Memory B cell (primary cell): ENCODE measurements at regions not wholly inside any gene's neighbourhood (a gene's known extent, or its start where the extent isn't known, plus 50 kb on each side); places are given as distances from the start of the nearest gene placed in this dataset.
A peak's percentile ranks its signal among the peaks of the same experiment; 100 is the strongest.

Experiments used
- ATAC-seq: fragments of 150-1000 bp; cut with Tn5 transposase; 2 replicates; pipeline ENCODE4 v1.10.0; 2021; ENCODE audit warnings: low read depth, mild to moderate bottlenecking, moderate library complexity
- DNase-seq, 2 donors: peaks; one replicate each; pipeline ENCODE4 v3.0.0; 2022; ENCODE audit warnings: low spot score in 2 of 2
- H3K27ac Mint-ChIP-seq: one replicate; pipeline ENCODE4 v1.8.0; 2022; ENCODE audit warnings: mild to moderate bottlenecking, moderate library complexity, mixed read lengths
- H3K27me3 Mint-ChIP-seq: one replicate; pipeline ENCODE4 v1.8.0; 2022; ENCODE audit warnings: mixed read lengths
- H3K36me3 Mint-ChIP-seq: one replicate; pipeline ENCODE4 v1.8.0; 2022; ENCODE audit warnings: mild to moderate bottlenecking, mixed read lengths
- H3K4me1 Mint-ChIP-seq: one replicate; pipeline ENCODE4 v1.8.0; 2022; ENCODE audit warnings: mixed read lengths
- H3K4me3 Mint-ChIP-seq: one replicate; pipeline ENCODE4 v1.8.0; 2022; ENCODE audit warnings: mild to moderate bottlenecking, moderate library complexity, mixed read lengths
- H3K9me3 Mint-ChIP-seq: one replicate; pipeline ENCODE4 v1.8.0; 2022; ENCODE audit warnings: mixed read lengths

- DNase-seq (no peak), ATAC-seq (no peak)
- Mint-ChIP-seq H3K36me3 (peaks cover 9% of the 10 kb centered on the region), H3K27ac (no peak overlapping the region), H3K4me1 (peaks cover 9% of the 10 kb centered on the region), H3K4me3 (no peak overlapping the region), H3K27me3 (no peaks in the 10 kb centered on the region), H3K9me3 (peaks cover 2% of the 10 kb centered on the region)
Observed at GRCh38 chr1:221078260-221078965, 199.2 kb downstream of the HLX start.

GRCh38 chr1:221083902-221084301 lies 204.7 kb downstream of the HLX start:
- peaks cover 4% of the 10 kb centered on the region for H3K9me3 Mint-ChIP-seq
- no peak for ATAC-seq
- no peak overlapping the region for H3K4me3 Mint-ChIP-seq
- peaks cover 8% of the 10 kb centered on the region for H3K4me1 Mint-ChIP-seq
- no peaks in the 10 kb centered on the region for H3K27me3 Mint-ChIP-seq
- no peak for DNase-seq
- H3K27ac Mint-ChIP-seq, result no peak overlapping the region
- H3K36me3 Mint-ChIP-seq, result peaks cover 12% of the 10 kb centered on the region

GRCh38 chr1:221084681-221085080 lies 205.4 kb downstream of the HLX start:
- H3K27ac Mint-ChIP-seq, result no peak overlapping the region
- H3K4me3 Mint-ChIP-seq, result no peak overlapping the region
- no peak for DNase-seq
- H3K36me3 Mint-ChIP-seq, result peaks cover 12% of the 10 kb centered on the region
- no peaks in the 10 kb centered on the region for H3K27me3 Mint-ChIP-seq
- peaks cover 8% of the 10 kb centered on the region for H3K4me1 Mint-ChIP-seq
- ATAC-seq, result no peak
- H3K9me3 Mint-ChIP-seq, result peaks cover 4% of the 10 kb centered on the region

DNA sequence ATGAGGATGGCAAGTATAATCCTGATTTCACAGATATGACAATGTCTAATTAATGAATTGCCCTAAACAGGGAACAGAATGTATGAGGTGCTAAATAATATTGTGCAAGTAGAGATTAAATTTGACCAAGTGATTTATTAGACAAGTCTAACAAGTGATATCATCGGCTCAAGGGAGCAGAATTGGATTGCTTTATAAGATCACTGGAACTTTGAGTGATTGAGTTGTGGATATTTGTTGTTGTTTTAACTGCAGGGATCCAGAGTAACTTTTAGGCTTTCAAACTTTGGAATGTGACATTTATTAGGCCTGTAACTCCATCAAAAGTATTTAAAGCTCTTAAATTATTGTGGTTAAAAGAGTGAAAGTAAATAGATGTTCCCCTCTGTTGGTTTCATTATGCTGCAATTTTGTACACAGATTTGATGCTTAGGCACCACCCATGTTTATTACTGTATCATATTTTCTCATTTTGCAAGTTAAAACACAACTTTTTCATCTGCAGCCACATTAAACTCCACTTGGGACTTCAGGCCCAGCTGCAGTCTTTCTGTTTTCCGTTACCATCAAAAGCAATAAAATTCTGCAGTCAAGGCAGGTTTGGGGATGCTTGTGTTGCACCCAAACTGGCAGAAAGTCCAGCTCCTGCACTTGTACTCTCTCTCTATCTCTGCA lies 206.6 kb downstream of the HLX start:
- no peaks in the 10 kb centered on the region for H3K27me3 Mint-ChIP-seq
- peaks cover 10% of the 10 kb centered on the region for H3K36me3 Mint-ChIP-seq
- H3K9me3 Mint-ChIP-seq, result peaks cover 2% of the 10 kb centered on the region
- no peak for ATAC-seq
- H3K4me1 Mint-ChIP-seq, result peaks cover 10% of the 10 kb centered on the region
- H3K27ac Mint-ChIP-seq, result no peak overlapping the region
- no peak for DNase-seq
- no peak overlapping the region for H3K4me3 Mint-ChIP-seq

- ATAC-seq, result no peak
Observed at GRCh38 chr1:221087919-221088318, 208.7 kb downstream of the HLX start.

GRCh38 chr1:221089273-221089672 lies 210.0 kb downstream of the HLX start:
- Mint-ChIP-seq H3K4me3 (no peak overlapping the region), H3K27ac (no peak overlapping the region), H3K4me1 (peaks cover 12% of the 10 kb centered on the region), H3K36me3 (peaks cover 6% of the 10 kb centered on the region), H3K9me3 (peaks cover 2% of the 10 kb centered on the region), H3K27me3 (no peaks in the 10 kb centered on the region)
- DNase-seq (no peak), ATAC-seq (no peak)

More at GRCh38 chr1:221087919-221088318, 208.7 kb downstream of the HLX start:
- Mint-ChIP-seq H3K36me3 (peaks cover 10% of the 10 kb centered on the region), H3K9me3 (peaks cover 2% of the 10 kb centered on the region), H3K4me1 (peaks cover 12% of the 10 kb centered on the region), H3K27ac (no peak overlapping the region), H3K27me3 (no peaks in the 10 kb centered on the region), H3K4me3 (no peak overlapping the region)
- DNase-seq, result no peak

- Mint-ChIP-seq H3K4me3 (no peak overlapping the region), H3K27ac (no peak overlapping the region), H3K36me3 (peaks cover 3% of the 10 kb centered on the region), H3K27me3 (no peaks in the 10 kb centered on the region), H3K4me1 (peaks cover 10% of the 10 kb centered on the region), H3K9me3 (no peaks in the 10 kb centered on the region)
- no peak for ATAC-seq
- DNase-seq, result no peak
Observed at GRCh38 chr1:221089803-221090202, 210.6 kb downstream of the HLX start.

DNA sequence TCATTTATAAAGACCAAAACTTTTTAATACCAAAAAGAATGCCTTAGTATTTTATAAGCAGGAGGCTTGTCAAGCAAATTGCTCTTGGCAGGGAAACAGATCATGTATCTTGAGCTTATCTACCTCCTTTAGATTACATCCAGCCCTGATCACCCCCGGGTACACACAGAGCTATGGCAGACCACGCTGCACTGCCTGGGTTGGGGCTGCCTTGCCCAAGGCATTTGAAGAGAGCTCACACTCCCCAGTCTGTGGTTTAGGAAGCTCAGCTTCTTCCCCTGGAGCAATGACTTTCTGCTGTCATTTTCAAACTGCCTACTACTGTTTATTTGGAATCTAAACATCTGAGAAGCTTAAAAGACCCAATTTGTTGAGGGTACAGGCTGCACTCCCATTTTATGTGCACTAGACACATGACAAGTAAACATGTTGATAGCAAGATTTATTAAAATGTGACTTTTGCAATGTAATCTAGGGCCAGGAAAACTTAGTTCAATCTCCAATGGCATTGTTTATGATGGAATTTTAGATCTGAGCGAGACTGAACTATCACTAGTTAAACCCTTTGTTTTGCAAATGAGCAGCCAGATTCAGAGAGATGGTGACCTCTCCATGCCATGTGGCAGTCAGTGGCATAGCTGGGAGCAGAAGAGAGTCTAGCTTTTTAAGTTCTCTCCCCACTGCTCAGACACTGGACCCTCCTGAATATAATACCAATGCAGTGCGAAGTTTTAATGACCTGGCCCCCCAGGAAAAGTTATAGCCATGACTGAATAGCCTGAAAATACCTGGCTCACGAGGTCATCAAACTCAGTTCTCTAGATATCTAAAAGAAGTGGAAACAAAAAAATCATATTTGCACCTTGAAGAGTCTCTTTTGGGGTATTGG lies 214.9 kb downstream of the HLX start:
- Mint-ChIP-seq H3K4me1 (peaks cover 14% of the 10 kb centered on the region), H3K36me3 (peaks cover 5% of the 10 kb centered on the region), H3K4me3 (no peak overlapping the region), H3K27me3 (no peaks in the 10 kb centered on the region), H3K9me3 (peaks cover 3% of the 10 kb centered on the region), H3K27ac (no peak overlapping the region)
- ATAC-seq, result no peak
- no peak for DNase-seq

GRCh38 chr1:221097479-221098281 lies 218.4 kb downstream of the HLX start:
- no peak overlapping the region for H3K4me3 Mint-ChIP-seq
- H3K36me3 Mint-ChIP-seq, result peaks cover 2% of the 10 kb centered on the region
- ATAC-seq, result no peak
- H3K9me3 Mint-ChIP-seq, result peaks cover 3% of the 10 kb centered on the region
- H3K27ac Mint-ChIP-seq, result no peak overlapping the region
- H3K4me1 Mint-ChIP-seq, result peaks cover 17% of the 10 kb centered on the region
- H3K27me3 Mint-ChIP-seq, result no peaks in the 10 kb centered on the region
- DNase-seq, result no peak

GRCh38 chr1:221098471-221099405 lies 219.5 kb downstream of the HLX start:
- Mint-ChIP-seq H3K4me3 (no peak overlapping the region), H3K4me1 (peaks cover 17% of the 10 kb centered on the region), H3K36me3 (peaks cover 4% of the 10 kb centered on the region), H3K27me3 (no peaks in the 10 kb centered on the region), H3K9me3 (peaks cover 3% of the 10 kb centered on the region), H3K27ac (peak overlapping the region; percentile 48)
- peak; percentile 79 for ATAC-seq
- peak in 1 of 2 donors; percentile 25 for DNase-seq

DNA sequence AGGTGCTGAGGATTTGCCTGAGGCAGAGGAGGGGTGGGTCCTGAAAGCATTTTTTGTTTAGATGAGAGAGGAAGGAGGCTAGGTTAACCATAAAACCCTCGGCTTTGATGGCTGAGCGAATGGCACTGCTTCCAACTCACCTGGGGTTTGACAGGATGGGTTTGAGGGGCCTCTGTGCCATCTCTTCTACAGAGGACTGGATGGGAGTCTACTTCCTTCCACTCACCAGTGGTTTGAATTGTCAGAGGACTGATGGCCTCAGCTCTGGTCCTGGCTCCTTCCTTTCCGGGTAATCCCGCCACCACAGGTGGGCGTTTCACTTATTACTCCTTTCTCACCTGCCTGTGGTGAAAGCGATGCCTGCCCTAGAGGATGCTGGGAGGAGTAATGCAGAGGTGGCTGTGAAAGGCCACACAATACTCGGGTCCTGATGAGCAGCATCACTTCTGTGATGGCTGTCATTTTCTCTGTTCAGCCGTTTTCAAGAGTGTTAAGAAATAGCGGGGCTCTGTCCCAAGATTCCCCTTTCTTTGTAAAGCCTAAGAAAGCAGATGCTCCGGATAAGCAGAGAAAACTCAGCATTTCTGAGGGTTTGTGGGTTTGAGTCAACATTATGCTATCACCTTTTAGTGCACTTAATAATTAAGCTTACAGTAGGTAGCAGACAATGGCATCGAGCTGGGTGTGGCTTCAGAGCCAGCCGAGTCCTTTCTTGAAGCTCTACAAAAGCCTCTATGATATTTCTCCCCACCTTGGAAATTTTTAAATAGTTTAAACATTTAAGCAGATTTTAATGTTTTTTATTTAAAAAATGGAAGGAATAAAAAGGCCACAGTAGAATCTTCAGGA lies 220.7 kb downstream of the HLX start:
- H3K4me1 Mint-ChIP-seq, result peaks cover 17% of the 10 kb centered on the region
- H3K27me3 Mint-ChIP-seq, result no peaks in the 10 kb centered on the region
- H3K27ac Mint-ChIP-seq, result peak overlapping the region; percentile 48
- DNase-seq (no peak), ATAC-seq (no peak)
- H3K4me3 Mint-ChIP-seq, result no peak overlapping the region
- H3K36me3 Mint-ChIP-seq, result peaks cover 5% of the 10 kb centered on the region
- H3K9me3 Mint-ChIP-seq, result peaks cover 3% of the 10 kb centered on the region

DNA sequence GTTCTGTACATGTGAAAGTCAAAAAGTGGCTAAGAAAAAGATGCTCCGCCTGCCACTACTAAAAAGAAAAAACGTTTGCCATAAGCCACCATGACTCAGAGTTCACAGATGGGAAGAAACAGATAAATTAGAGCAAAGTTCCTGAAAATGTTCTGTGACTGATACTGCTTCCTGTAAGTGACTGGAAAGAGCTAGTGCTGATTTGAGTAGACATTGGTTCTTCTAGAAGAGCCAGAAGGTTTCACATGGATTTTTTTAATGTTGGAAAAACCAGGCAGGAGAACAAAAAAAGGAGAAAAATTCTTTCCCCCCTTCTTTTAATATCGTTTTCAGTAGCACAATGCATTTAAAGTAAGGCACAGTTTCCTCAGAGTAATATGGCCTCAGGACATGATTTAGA lies 221.4 kb downstream of the HLX start:
- Mint-ChIP-seq H3K4me3 (no peak overlapping the region), H3K36me3 (peaks cover 5% of the 10 kb centered on the region), H3K27me3 (no peaks in the 10 kb centered on the region), H3K27ac (no peak overlapping the region), H3K4me1 (peaks cover 20% of the 10 kb centered on the region), H3K9me3 (peaks cover 2% of the 10 kb centered on the region)
- DNase-seq (no peak), ATAC-seq (no peak)
